ENCODE measurements at regions not wholly inside any gene's neighbourhood (a gene's known extent, or its start where the extent isn't known, plus 50 kb on each side); places are given as distances from the start of the nearest gene placed in this dataset.
"Not testable (repeated sequence)": the region's sequence is repeated elsewhere in the genome, so short reads cannot be mapped to it uniquely, and the experiment has no call there.

DNA sequence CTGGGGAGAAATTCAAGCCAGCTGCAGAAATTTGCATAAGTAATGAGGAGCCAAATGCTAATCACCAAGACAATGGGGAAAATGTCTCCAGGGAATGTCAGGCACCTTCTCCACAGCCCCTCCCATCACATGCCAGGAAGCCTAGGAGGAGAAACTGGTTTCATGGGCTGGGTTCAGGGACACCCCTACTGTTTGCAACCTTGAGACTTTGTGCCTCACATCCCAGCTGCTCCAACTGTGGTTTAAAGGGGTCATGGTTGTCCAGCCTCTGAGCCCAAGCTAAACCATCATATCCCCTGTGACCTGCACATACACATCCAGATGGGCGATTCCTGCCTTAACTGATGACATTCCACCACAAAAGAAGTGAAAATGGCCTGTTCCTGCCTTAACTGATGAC, 258.4 kb upstream of the GULP1 start:
- WGBS (ENCODE audit: insufficient coverage, insufficient read length), result no CpG with 5 or more reads among the region's 1 CpG

DNA sequence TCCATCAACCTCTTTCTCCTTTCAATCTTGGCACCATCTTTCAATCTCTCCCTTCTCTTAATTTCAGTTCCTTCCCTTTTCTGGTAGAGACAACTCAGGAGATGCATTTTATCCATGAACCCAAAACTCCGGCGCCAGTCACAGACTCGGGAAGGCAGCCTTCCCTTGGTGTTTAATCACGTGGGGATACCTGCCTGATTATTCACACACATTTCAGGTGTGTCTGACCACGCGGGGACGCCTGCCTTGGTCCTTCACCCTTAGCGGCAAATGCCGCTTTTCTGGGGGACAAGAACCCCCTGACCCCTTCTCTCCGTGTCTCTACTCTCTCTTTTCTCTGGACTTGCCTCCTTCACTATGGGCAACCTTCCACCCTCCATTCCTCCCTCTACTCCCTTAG, 257.6 kb upstream of the GULP1 start:
- H3K27me3 ChIP-seq (ENCODE audit: control insufficient read depth, insufficient read depth, low read length); H3K36me3 ChIP-seq (ENCODE audit: control insufficient read depth, insufficient read depth, low read length); H3K9me3 ChIP-seq (ENCODE audit: control insufficient read depth, insufficient read depth, low read length); DNase-seq (ENCODE audit: low read depth, low spot score); H3K4me1 ChIP-seq (ENCODE audit: control insufficient read depth, insufficient read depth, low read length): not testable (repeated sequence)
- no CpG with 5 or more reads among the region's 10 CpGs for WGBS (ENCODE audit: insufficient coverage, insufficient read length)
- H3K4me3 ChIP-seq (ENCODE audit: low read length), result peak overlapping the region; percentile 50; the same call in 1 of the 2 replicates
- peak overlapping the region; percentile 27 for H3K27ac ChIP-seq (ENCODE audit: low read length)

More for the DNA sequence above, 258.4 kb upstream of the GULP1 start:
- not testable (repeated sequence) for H3K4me1 ChIP-seq (ENCODE audit: control insufficient read depth, insufficient read depth, low read length); H3K27me3 ChIP-seq (ENCODE audit: control insufficient read depth, insufficient read depth, low read length); H3K9me3 ChIP-seq (ENCODE audit: control insufficient read depth, insufficient read depth, low read length); H3K27ac ChIP-seq (ENCODE audit: low read length); H3K36me3 ChIP-seq (ENCODE audit: control insufficient read depth, insufficient read depth, low read length)
- peak overlapping the region; percentile 50; the same call in 1 of the 2 replicates for H3K4me3 ChIP-seq (ENCODE audit: low read length)
- peak; percentile 92 for DNase-seq (ENCODE audit: low read depth, low spot score)

DNA sequence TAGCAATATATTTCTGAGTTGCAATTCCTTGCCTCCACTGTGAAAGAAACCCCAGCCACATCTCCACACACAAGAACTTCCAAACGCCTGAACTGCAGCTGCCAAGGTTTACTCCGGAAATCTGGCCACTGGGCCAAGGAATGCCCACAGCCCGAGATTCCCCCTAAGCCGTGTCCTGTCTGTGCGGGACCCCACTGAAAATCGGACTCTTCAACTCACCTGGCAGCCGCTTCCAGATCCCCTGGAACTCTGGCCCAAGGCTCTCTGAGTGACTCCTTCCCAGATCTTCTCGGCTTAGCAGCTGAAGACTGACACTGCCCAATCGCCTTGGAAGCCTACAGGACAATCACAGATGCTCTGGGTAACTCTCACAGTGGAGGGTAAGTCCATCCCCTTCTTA, 256.3 kb upstream of the GULP1 start:
- Histone ChIP-seq H3K36me3 (ENCODE audit: control insufficient read depth, insufficient read depth, low read length) (peaks cover 14% of the 10 kb centered on the region), H3K4me3 (ENCODE audit: low read length) (peak overlapping the region; percentile 14; the same call in 1 of the 2 replicates)
- not testable (repeated sequence) for H3K27ac ChIP-seq (ENCODE audit: low read length); H3K9me3 ChIP-seq (ENCODE audit: control insufficient read depth, insufficient read depth, low read length); H3K4me1 ChIP-seq (ENCODE audit: control insufficient read depth, insufficient read depth, low read length); H3K27me3 ChIP-seq (ENCODE audit: control insufficient read depth, insufficient read depth, low read length); DNase-seq (ENCODE audit: low read depth, low spot score)
- WGBS (ENCODE audit: insufficient coverage, insufficient read length), result no CpG with 5 or more reads among the region's 9 CpGs

DNA sequence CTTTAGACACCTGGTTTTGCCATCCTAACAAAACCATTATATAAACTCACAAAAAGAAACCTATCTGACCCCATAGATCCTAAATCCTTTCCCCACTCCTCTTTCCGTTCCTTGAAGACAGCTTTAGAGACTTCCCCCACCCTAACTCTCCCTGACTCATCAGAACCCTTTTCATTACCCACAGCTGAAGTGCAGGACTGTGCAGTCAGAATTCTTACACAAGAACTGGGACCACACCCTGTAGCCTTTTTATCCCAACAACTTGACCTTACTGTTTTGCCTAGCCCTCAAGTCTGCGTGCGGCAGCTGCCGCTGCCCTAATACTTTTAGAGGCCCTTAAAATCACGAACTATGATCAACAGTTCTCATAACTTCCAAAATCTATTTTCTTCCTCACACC, 254.9 kb upstream of the GULP1 start:
- not testable (repeated sequence) for H3K27me3 ChIP-seq (ENCODE audit: control insufficient read depth, insufficient read depth, low read length); H3K4me1 ChIP-seq (ENCODE audit: control insufficient read depth, insufficient read depth, low read length); H3K4me3 ChIP-seq (ENCODE audit: low read length); DNase-seq (ENCODE audit: low read depth, low spot score); H3K9me3 ChIP-seq (ENCODE audit: control insufficient read depth, insufficient read depth, low read length); H3K27ac ChIP-seq (ENCODE audit: low read length)
- H3K36me3 ChIP-seq (ENCODE audit: control insufficient read depth, insufficient read depth, low read length), result peaks cover 15% of the 10 kb centered on the region
- no CpG with 5 or more reads among the region's 5 CpGs for WGBS (ENCODE audit: insufficient coverage, insufficient read length)

DNA sequence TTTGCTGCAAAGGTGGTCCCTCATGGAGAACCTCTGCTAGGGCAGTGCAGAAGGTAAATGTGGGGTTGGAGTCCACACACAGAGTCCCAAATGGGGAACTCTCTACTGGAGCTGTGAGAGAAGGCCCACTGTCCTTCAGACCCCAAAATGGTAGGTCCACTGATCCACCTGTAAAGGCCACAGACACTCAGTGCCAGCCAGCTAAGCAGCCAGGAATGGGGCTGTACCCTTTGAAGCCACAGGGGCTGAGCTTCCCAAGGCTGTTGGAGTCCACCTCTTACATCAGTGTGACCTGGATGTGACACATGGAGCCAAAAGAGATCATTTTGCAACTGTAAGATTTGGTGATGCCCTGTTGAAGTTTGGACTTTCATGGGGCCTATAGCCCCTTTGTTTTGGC, 252.4 kb upstream of the GULP1 start:
- no peaks in the 10 kb centered on the region for H3K9me3 ChIP-seq (ENCODE audit: control insufficient read depth, insufficient read depth, low read length)
- no peak overlapping the region for H3K4me3 ChIP-seq (ENCODE audit: low read length)
- H3K36me3 ChIP-seq (ENCODE audit: control insufficient read depth, insufficient read depth, low read length), result peaks cover 17% of the 10 kb centered on the region
- H3K27me3 ChIP-seq (ENCODE audit: control insufficient read depth, insufficient read depth, low read length), result no peaks in the 10 kb centered on the region
- DNase-seq (ENCODE audit: low read depth, low spot score), result no peak
- H3K4me1 ChIP-seq (ENCODE audit: control insufficient read depth, insufficient read depth, low read length), result peaks cover 1% of the 10 kb centered on the region; the same call in 1 of the 2 replicates
- H3K27ac ChIP-seq (ENCODE audit: low read length), result no peak overlapping the region

DNA sequence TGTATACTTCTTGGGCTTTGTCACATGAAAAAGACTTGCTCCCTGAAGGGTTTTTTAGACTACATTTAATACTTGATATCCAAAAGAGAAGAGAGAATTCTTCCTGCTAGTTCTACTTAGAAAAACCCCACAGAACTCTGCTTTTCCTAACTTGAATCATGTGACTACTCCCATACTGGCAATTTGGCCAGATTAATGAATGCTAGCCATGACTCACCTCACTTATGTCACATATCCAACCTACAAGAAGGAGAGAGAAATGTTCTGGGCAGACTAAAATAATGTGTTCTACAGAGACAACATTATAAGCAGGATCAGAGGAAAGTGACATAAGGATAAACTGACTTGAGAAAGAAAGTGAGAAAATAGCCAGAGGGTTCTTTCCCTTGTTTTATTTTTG, 249.3 kb upstream of the GULP1 start:
- Histone ChIP-seq H3K4me1 (ENCODE audit: control insufficient read depth, insufficient read depth, low read length) (no peaks in the 10 kb centered on the region), H3K27me3 (ENCODE audit: control insufficient read depth, insufficient read depth, low read length) (no peaks in the 10 kb centered on the region), H3K36me3 (ENCODE audit: control insufficient read depth, insufficient read depth, low read length) (peaks cover 19% of the 10 kb centered on the region), H3K9me3 (ENCODE audit: control insufficient read depth, insufficient read depth, low read length) (no peaks in the 10 kb centered on the region), H3K4me3 (ENCODE audit: low read length) (no peak overlapping the region), H3K27ac (ENCODE audit: low read length) (no peak overlapping the region)
- DNase-seq (ENCODE audit: low read depth, low spot score), result no peak

DNA sequence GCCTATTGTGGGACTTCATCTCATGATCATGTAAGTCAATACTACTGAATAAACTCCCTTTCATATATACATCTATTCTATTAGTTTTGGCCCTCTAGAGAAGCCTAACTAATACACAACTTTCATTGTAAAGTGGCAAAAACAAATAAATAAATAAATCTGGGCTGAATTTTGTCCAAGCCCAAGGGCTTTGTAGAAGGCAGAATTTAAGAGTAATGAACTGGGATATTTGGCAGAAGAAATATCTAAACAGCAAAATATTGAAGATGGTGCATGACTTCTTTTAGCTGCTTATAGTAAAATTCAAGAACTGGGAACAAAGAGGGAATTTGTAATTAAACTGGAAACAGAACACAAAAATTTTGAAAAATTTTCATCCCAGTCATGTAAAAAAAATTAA, 246.7 kb upstream of the GULP1 start:
- DNase-seq (ENCODE audit: low read depth, low spot score), result no peak

DNA sequence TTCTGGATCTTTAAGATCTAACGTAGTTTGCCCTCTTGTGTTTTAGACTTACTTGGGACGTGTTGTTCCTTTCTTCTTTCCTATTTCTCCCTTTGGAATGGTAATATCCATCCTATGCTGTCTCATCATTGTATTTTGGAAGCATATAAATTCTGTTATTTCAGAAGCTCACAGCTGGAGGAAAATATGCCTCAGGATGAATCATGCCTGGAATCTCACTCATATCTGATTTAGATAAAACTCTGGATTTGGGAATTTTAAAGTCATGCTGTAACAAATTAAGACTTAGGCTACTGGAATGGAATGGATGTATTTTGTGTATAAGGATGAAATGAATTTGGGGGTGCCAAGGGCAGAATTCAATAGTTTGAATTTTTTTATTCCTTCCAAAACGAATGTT, 245.2 kb upstream of the GULP1 start:
- Histone ChIP-seq H3K36me3 (ENCODE audit: control insufficient read depth, insufficient read depth, low read length) (peaks cover 4% of the 10 kb centered on the region; the same call in 1 of the 2 replicates), H3K4me3 (ENCODE audit: low read length) (no peak overlapping the region), H3K9me3 (ENCODE audit: control insufficient read depth, insufficient read depth, low read length) (no peaks in the 10 kb centered on the region), H3K27me3 (ENCODE audit: control insufficient read depth, insufficient read depth, low read length) (no peaks in the 10 kb centered on the region), H3K27ac (ENCODE audit: low read length) (no peak overlapping the region), H3K4me1 (ENCODE audit: control insufficient read depth, insufficient read depth, low read length) (no peaks in the 10 kb centered on the region)
- DNase-seq (ENCODE audit: low read depth, low spot score), result no peak
- no CpG with 5 or more reads among the region's 3 CpGs for WGBS (ENCODE audit: insufficient coverage, insufficient read length)

More for the DNA sequence above, 246.7 kb upstream of the GULP1 start:
- peaks cover 8% of the 10 kb centered on the region; the same call in 1 of the 2 replicates for H3K36me3 ChIP-seq (ENCODE audit: control insufficient read depth, insufficient read depth, low read length)
- no peaks in the 10 kb centered on the region for H3K9me3 ChIP-seq (ENCODE audit: control insufficient read depth, insufficient read depth, low read length)
- no peaks in the 10 kb centered on the region for H3K4me1 ChIP-seq (ENCODE audit: control insufficient read depth, insufficient read depth, low read length)
- H3K27ac ChIP-seq (ENCODE audit: low read length), result no peak overlapping the region
- no peaks in the 10 kb centered on the region for H3K27me3 ChIP-seq (ENCODE audit: control insufficient read depth, insufficient read depth, low read length)
- no peak overlapping the region for H3K4me3 ChIP-seq (ENCODE audit: low read length)

DNA sequence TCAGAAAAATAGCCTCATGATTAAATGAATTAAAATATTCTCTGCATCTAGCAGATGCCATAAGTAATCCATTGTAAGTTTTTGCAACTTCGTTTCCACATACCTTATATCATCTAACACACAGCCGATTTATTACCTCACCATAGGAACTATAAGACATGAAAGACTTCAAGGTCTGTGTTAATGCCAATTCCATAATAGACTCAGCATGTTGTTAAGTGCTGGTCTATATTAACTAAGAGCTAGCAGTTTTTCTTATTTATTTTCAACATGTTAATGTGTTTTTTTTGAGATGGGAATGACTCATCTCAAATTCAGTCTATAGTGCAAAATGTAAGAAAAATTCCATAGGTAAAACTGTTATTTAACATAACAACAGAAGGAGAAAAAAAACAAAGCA, 243.9 kb upstream of the GULP1 start:
- no peaks in the 10 kb centered on the region for H3K4me1 ChIP-seq (ENCODE audit: control insufficient read depth, insufficient read depth, low read length)
- DNase-seq (ENCODE audit: low read depth, low spot score), result no peak
- no peaks in the 10 kb centered on the region for H3K27me3 ChIP-seq (ENCODE audit: control insufficient read depth, insufficient read depth, low read length)
- H3K4me3 ChIP-seq (ENCODE audit: low read length), result no peak overlapping the region
- no peak overlapping the region for H3K27ac ChIP-seq (ENCODE audit: low read length)
- no peaks in the 10 kb centered on the region for H3K9me3 ChIP-seq (ENCODE audit: control insufficient read depth, insufficient read depth, low read length)
- peaks cover 4% of the 10 kb centered on the region; the same call in 1 of the 2 replicates for H3K36me3 ChIP-seq (ENCODE audit: control insufficient read depth, insufficient read depth, low read length)
- WGBS (ENCODE audit: insufficient coverage, insufficient read length), result no CpG with 5 or more reads among the region's 2 CpGs

DNA sequence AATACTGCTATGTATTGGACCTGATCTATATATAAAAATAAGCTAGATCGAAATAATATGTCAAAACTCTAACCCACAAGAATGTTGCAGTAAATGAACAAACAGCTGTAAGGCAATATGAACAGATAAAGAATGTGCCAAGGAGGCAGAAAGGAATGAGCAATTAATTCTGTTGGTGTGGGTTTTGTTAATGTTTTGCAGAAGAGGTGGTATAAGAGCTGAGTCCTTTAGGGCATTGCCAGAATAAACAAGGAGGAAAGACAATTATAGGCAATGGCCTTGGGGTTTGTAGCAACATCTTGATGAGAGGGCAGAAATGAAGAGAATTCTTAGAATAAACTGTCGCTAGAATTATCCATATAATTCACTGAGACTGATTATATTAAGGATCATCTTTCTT, 240.9 kb upstream of the GULP1 start:
- Histone ChIP-seq H3K27me3 (ENCODE audit: control insufficient read depth, insufficient read depth, low read length) (no peaks in the 10 kb centered on the region), H3K9me3 (ENCODE audit: control insufficient read depth, insufficient read depth, low read length) (no peaks in the 10 kb centered on the region), H3K36me3 (ENCODE audit: control insufficient read depth, insufficient read depth, low read length) (no peaks in the 10 kb centered on the region), H3K27ac (ENCODE audit: low read length) (no peak overlapping the region), H3K4me3 (ENCODE audit: low read length) (no peak overlapping the region), H3K4me1 (ENCODE audit: control insufficient read depth, insufficient read depth, low read length) (no peaks in the 10 kb centered on the region)
- no peak for DNase-seq (ENCODE audit: low read depth, low spot score)
- no CpG with 5 or more reads among the region's 2 CpGs for WGBS (ENCODE audit: insufficient coverage, insufficient read length)

DNA sequence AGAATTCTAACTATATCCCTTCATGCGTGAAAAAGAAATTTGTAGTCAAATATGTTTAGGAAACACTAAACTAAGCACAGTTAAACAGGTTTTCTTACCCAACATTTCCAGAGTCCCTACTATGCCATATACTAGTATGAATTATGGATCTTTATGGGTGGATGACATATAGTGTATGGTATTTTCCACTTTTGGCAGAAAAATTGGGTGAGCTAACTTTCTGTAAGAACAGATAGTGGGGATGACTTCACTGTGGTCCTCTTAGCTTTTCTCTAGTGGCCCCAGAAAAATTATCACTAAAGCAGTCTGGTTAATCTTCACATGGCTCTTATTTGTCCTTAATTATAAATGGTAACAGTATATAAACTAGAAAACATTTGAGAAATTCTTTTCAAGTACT, 240.0 kb upstream of the GULP1 start:
- Histone ChIP-seq H3K9me3 (ENCODE audit: control insufficient read depth, insufficient read depth, low read length) (no peaks in the 10 kb centered on the region), H3K27me3 (ENCODE audit: control insufficient read depth, insufficient read depth, low read length) (no peaks in the 10 kb centered on the region), H3K36me3 (ENCODE audit: control insufficient read depth, insufficient read depth, low read length) (no peaks in the 10 kb centered on the region), H3K4me3 (ENCODE audit: low read length) (no peak overlapping the region), H3K4me1 (ENCODE audit: control insufficient read depth, insufficient read depth, low read length) (no peaks in the 10 kb centered on the region), H3K27ac (ENCODE audit: low read length) (no peak overlapping the region)
- no peak for DNase-seq (ENCODE audit: low read depth, low spot score)
- WGBS (ENCODE audit: insufficient coverage, insufficient read length), result no CpG with 5 or more reads among the region's 1 CpG
